ENCODE measurements at regions not wholly inside any gene's neighbourhood (a gene's known extent, or its start where the extent isn't known, plus 50 kb on each side); places are given as distances from the start of the nearest gene placed in this dataset.

DNA sequence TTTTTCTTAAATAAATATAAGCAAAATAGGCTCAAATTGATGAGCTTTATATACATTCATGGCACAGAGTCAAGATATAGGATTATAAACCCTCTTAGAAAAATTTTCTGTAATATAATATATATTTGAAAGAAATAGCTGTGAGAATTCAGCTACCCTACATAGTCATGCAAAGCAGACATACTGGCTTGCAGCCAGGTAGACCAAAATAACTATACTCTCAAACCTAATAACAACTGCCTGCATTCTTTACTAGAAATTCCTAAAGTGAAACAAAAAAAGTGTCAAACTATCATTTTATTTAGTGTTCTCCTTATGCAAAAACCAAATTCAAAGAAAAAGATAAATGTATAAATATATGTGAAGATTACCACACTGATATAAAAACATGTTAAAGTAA is 1390.2 kb downstream of the C4orf33 start:
- Histone ChIP-seq H3K4me3 (replicated peaks; ENCODE audit: low read depth, low read length) (no peak overlapping the region), H3K36me3 (ENCODE audit: control insufficient read depth, insufficient read depth, low read length) (no peaks in the 10 kb centered on the region), H3K27me3 (replicated peaks; ENCODE audit: control insufficient read depth, insufficient read depth, low read length) (no peaks in the 10 kb centered on the region)
- TF ChIP-seq, protein P1, sequence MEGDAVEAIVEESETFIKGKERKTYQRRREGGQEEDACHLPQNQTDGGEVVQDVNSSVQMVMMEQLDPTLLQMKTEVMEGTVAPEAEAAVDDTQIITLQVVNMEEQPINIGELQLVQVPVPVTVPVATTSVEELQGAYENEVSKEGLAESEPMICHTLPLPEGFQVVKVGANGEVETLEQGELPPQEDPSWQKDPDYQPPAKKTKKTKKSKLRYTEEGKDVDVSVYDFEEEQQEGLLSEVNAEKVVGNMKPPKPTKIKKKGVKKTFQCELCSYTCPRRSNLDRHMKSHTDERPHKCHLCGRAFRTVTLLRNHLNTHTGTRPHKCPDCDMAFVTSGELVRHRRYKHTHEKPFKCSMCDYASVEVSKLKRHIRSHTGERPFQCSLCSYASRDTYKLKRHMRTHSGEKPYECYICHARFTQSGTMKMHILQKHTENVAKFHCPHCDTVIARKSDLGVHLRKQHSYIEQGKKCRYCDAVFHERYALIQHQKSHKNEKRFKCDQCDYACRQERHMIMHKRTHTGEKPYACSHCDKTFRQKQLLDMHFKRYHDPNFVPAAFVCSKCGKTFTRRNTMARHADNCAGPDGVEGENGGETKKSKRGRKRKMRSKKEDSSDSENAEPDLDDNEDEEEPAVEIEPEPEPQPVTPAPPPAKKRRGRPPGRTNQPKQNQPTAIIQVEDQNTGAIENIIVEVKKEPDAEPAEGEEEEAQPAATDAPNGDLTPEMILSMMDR (IDR thresholded peaks at IDR 0.05; ENCODE audit: insufficient read depth, low read length, poor library complexity, severe bottlenecking) = no peak
- no peak for DNase-seq (ENCODE audit: extremely low read depth, insufficient read length)

DNA sequence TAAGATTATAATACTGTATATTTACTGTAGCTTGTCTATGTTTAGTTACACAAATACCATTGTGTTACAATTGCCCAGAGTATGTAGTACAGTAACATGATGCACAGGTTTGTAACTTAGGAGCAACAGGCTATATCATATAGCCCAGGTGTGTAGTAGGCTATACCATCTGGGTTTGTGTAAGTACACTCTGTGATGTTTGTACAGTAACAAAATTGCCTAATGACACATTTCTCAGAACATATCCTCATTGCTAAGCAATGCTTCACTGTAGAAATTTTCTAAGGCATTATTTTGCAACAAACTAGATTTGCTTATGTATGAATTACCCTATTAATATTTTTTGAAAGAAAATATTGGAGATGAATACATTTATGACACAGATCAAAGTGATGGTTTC is 1390.9 kb downstream of the C4orf33 start:
- Histone ChIP-seq H3K27me3 (replicated peaks; ENCODE audit: control insufficient read depth, insufficient read depth, low read length) (no peaks in the 10 kb centered on the region), H3K4me3 (replicated peaks; ENCODE audit: low read depth, low read length) (no peak overlapping the region), H3K36me3 (ENCODE audit: control insufficient read depth, insufficient read depth, low read length) (no peaks in the 10 kb centered on the region)
- TF ChIP-seq, protein P1 (IDR thresholded peaks at IDR 0.05; ENCODE audit: insufficient read depth, low read length, poor library complexity, severe bottlenecking) = no peak
- DNase-seq (ENCODE audit: extremely low read depth, insufficient read length) = no peak

DNA sequence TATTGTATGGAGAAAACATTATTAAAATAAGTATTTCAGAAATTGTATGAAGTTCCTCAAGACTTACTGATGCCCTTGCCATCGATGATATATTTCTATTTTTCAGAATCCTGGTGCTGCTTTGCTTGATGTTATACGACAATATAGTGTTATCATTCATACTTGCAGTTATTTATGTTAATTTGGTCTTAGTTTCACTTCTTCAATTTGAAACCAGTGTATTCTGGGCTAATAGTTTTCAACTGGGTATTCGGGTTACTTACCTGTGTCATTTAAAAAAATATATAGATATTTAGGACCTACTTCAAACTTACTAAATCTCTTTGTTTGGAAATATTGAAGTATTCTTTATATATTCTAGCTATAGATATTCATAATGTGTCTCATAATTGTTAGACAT is 1414.7 kb downstream of the C4orf33 start:
- no peak for DNase-seq (ENCODE audit: extremely low read depth, insufficient read length)
- TF ChIP-seq, protein P1 (IDR thresholded peaks at IDR 0.05; ENCODE audit: insufficient read depth, low read length, poor library complexity, severe bottlenecking) = no peak
- no peaks in the 10 kb centered on the region for H3K36me3 ChIP-seq (ENCODE audit: control insufficient read depth, insufficient read depth, low read length)
- no peaks in the 10 kb centered on the region for H3K27me3 ChIP-seq (replicated peaks; ENCODE audit: control insufficient read depth, insufficient read depth, low read length)
- H3K4me3 ChIP-seq (replicated peaks; ENCODE audit: low read depth, low read length) = no peak overlapping the region

DNA sequence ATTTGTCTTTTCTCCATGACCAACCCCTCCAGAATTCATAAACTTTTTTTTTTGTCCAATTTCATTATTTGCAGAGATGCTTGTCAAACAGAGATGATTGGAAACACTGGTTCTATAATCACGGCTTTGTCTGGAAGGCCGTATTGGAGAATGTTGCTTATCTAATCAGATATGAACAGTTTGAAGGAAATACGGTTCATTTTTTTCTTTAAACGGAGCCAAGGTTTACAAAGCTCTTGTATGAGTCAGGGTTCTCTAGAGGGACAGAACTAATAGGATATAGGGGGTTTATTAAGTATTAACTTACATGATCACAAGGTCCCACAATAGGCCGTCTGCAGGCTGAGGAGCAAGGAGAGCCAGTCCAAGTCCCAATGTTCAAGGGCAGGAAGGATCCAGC is 1415.8 kb downstream of the C4orf33 start:
- Histone ChIP-seq H3K27me3 (replicated peaks; ENCODE audit: control insufficient read depth, insufficient read depth, low read length) (no peaks in the 10 kb centered on the region), H3K4me3 (replicated peaks; ENCODE audit: low read depth, low read length) (no peak overlapping the region), H3K36me3 (ENCODE audit: control insufficient read depth, insufficient read depth, low read length) (no peaks in the 10 kb centered on the region)
- no peak for DNase-seq (ENCODE audit: extremely low read depth, insufficient read length)
- TF ChIP-seq, protein P1 (IDR thresholded peaks at IDR 0.05; ENCODE audit: insufficient read depth, low read length, poor library complexity, severe bottlenecking) = no peak

GRCh38 chr4:130524057-130524456 is 1428.1 kb downstream of the C4orf33 start:
- DNase-seq (ENCODE audit: extremely low read depth, insufficient read length) = no peak
- Histone ChIP-seq H3K36me3 (ENCODE audit: control insufficient read depth, insufficient read depth, low read length) (no peaks in the 10 kb centered on the region), H3K27me3 (replicated peaks; ENCODE audit: control insufficient read depth, insufficient read depth, low read length) (no peaks in the 10 kb centered on the region), H3K4me3 (replicated peaks; ENCODE audit: low read depth, low read length) (no peak overlapping the region)
- TF ChIP-seq, protein P1 (IDR thresholded peaks at IDR 0.05; ENCODE audit: insufficient read depth, low read length, poor library complexity, severe bottlenecking) = no peak

DNA sequence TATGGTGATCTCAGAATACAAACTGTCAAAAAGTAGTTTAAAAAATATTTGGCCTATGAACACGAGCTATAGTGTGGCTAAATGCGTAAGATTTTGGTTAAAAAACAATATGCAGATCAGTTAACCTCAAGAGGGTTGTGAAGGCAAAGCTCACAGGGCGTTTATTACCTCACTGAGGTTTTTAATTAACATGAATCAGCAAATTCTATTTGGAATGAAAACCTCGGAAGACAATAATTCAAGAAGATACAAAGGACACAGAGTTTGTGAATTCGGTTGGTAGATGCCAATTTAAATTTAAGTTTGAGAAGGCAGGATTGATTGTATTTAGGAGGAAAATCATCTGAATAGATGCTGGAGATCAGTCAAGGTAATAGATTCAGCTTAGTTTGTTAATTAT is 1434.6 kb downstream of the C4orf33 start:
- no peaks in the 10 kb centered on the region for H3K36me3 ChIP-seq (ENCODE audit: control insufficient read depth, insufficient read depth, low read length)
- DNase-seq (ENCODE audit: extremely low read depth, insufficient read length) = no peak
- H3K4me3 ChIP-seq (replicated peaks; ENCODE audit: low read depth, low read length) = no peak overlapping the region
- TF ChIP-seq, protein P1 (IDR thresholded peaks at IDR 0.05; ENCODE audit: insufficient read depth, low read length, poor library complexity, severe bottlenecking) = no peak
- H3K27me3 ChIP-seq (replicated peaks; ENCODE audit: control insufficient read depth, insufficient read depth, low read length) = no peaks in the 10 kb centered on the region
